ENCODE measurements at regions not wholly inside any gene's neighbourhood (a gene's known extent, or its start where the extent isn't known, plus 50 kb on each side); places are given as distances from the start of the nearest gene placed in this dataset.

DNA sequence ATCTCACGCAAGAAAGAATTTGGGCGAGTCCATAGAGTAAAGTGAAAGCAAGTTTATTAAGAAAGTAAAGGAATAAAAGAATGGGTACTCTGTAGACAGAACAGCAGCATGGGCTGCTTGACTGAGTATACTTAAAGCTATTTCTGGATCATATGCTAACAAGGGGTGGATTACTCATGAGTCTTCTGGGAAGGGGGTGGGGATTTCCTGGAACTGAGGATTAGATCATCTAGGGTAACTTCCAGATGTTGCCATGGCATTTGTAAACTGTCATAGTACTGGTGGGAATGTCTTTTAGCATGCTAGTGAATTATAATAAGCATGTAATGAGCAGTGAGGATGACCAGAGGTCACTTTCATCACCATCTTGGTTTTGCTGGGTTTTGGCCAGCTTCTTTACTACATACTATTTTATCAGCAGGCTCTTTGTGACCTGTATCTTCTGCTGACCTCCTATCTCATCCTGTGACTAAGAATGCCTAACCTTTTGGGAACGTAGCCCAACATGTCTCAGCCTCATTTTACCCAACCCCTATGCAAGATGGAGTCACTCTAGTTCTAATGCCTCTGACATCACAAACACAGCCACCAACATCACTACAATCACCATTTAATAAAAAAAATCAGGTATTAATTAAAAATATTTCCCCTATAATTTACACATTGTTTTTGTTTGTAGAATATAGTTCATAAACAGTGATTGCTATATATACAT lies 890.7 kb upstream of the EPHA6 start:
- TF ChIP-seq, protein P1, sequence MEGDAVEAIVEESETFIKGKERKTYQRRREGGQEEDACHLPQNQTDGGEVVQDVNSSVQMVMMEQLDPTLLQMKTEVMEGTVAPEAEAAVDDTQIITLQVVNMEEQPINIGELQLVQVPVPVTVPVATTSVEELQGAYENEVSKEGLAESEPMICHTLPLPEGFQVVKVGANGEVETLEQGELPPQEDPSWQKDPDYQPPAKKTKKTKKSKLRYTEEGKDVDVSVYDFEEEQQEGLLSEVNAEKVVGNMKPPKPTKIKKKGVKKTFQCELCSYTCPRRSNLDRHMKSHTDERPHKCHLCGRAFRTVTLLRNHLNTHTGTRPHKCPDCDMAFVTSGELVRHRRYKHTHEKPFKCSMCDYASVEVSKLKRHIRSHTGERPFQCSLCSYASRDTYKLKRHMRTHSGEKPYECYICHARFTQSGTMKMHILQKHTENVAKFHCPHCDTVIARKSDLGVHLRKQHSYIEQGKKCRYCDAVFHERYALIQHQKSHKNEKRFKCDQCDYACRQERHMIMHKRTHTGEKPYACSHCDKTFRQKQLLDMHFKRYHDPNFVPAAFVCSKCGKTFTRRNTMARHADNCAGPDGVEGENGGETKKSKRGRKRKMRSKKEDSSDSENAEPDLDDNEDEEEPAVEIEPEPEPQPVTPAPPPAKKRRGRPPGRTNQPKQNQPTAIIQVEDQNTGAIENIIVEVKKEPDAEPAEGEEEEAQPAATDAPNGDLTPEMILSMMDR (conservative IDR thresholded peaks at IDR 0.05 in 1 of 2, IDR thresholded peaks at IDR 0.05 in 1 of 2; ENCODE audit: extremely low read depth in 1 of 2, insufficient read depth in 1 of 2, low read depth in 1 of 2, low read length in 2 of 2): no peak
- TF ChIP-seq EZH2 (IDR thresholded peaks at IDR 0.05; ENCODE audit: borderline replicate concordance, low read length): no peak

Data from mammary epithelial cell (primary cell).